ENCODE measurements at regions not wholly inside any gene's neighbourhood (a gene's known extent, or its start where the extent isn't known, plus 50 kb on each side); places are given as distances from the start of the nearest gene placed in this dataset.

- Histone ChIP-seq H3K27ac (ENCODE audit: low read depth, low read length) (no peak overlapping the region), H3K4me1 (ENCODE audit: insufficient read depth, low read length) (no peaks in the 10 kb centered on the region), H3K4me3 (ENCODE audit: low read depth in 1 of 2, low read length in 2 of 2) (no peak overlapping the region), H3K9me3 (ENCODE audit: low read length) (no peaks in the 10 kb centered on the region), H3K36me3 (ENCODE audit: insufficient read depth, low read length) (no peaks in the 10 kb centered on the region), H3K9ac (ENCODE audit: low read length) (no peak overlapping the region), H3K27me3 (ENCODE audit: control insufficient read depth in 1 of 2, insufficient read depth in 2 of 2, low read length in 2 of 2) (peaks cover 0 to 26% of the 10 kb centered on the region in 2 donors)
Observed at GRCh38 chr1:29519108-29519787, 282.9 kb downstream of the PTPRU start.

GRCh38 chr1:29518183-29518835, 282.0 kb downstream of the PTPRU start:
- no peak overlapping the region for H3K4me3 ChIP-seq (ENCODE audit: low read depth in 1 of 2, low read length in 2 of 2)
- H3K4me1 ChIP-seq (ENCODE audit: insufficient read depth, low read length), result no peaks in the 10 kb centered on the region
- peaks cover 0 to 25% of the 10 kb centered on the region in 2 donors for H3K27me3 ChIP-seq (ENCODE audit: control insufficient read depth in 1 of 2, insufficient read depth in 2 of 2, low read length in 2 of 2)
- no peak overlapping the region for H3K9ac ChIP-seq (ENCODE audit: low read length)
- no peaks in the 10 kb centered on the region for H3K9me3 ChIP-seq (ENCODE audit: low read length)
- H3K27ac ChIP-seq (ENCODE audit: low read depth, low read length), result no peak overlapping the region
- no peaks in the 10 kb centered on the region for H3K36me3 ChIP-seq (ENCODE audit: insufficient read depth, low read length)

- peaks cover 0 to 25% of the 10 kb centered on the region in 2 donors for H3K27me3 ChIP-seq (ENCODE audit: control insufficient read depth in 1 of 2, insufficient read depth in 2 of 2, low read length in 2 of 2)
- H3K9me3 ChIP-seq (ENCODE audit: low read length), result no peaks in the 10 kb centered on the region
- H3K27ac ChIP-seq (ENCODE audit: low read depth, low read length), result no peak overlapping the region
- no peak overlapping the region for H3K4me3 ChIP-seq (ENCODE audit: low read depth in 1 of 2, low read length in 2 of 2)
- H3K9ac ChIP-seq (ENCODE audit: low read length), result no peak overlapping the region
- no peaks in the 10 kb centered on the region for H3K36me3 ChIP-seq (ENCODE audit: insufficient read depth, low read length)
- H3K4me1 ChIP-seq (ENCODE audit: insufficient read depth, low read length), result no peaks in the 10 kb centered on the region
Observed at GRCh38 chr1:29517251-29518086, 281.1 kb downstream of the PTPRU start.

GRCh38 chr1:29516063-29516820, 279.9 kb downstream of the PTPRU start:
- H3K4me3 ChIP-seq (ENCODE audit: low read depth in 1 of 2, low read length in 2 of 2), result no peak overlapping the region
- H3K27ac ChIP-seq (ENCODE audit: low read depth, low read length), result no peak overlapping the region
- no peaks in the 10 kb centered on the region for H3K36me3 ChIP-seq (ENCODE audit: insufficient read depth, low read length)
- peaks cover 0 to 24% of the 10 kb centered on the region in 2 donors for H3K27me3 ChIP-seq (ENCODE audit: control insufficient read depth in 1 of 2, insufficient read depth in 2 of 2, low read length in 2 of 2)
- H3K9ac ChIP-seq (ENCODE audit: low read length), result no peak overlapping the region
- no peaks in the 10 kb centered on the region for H3K4me1 ChIP-seq (ENCODE audit: insufficient read depth, low read length)
- H3K9me3 ChIP-seq (ENCODE audit: low read length), result no peaks in the 10 kb centered on the region

- H3K27ac ChIP-seq (ENCODE audit: low read depth, low read length), result no peak overlapping the region
- H3K36me3 ChIP-seq (ENCODE audit: insufficient read depth, low read length), result no peaks in the 10 kb centered on the region
- H3K27me3 ChIP-seq (ENCODE audit: control insufficient read depth in 1 of 2, insufficient read depth in 2 of 2, low read length in 2 of 2), result peaks cover 0 to 15% of the 10 kb centered on the region in 2 donors
- no peak overlapping the region for H3K4me3 ChIP-seq (ENCODE audit: low read depth in 1 of 2, low read length in 2 of 2)
- no peaks in the 10 kb centered on the region for H3K4me1 ChIP-seq (ENCODE audit: insufficient read depth, low read length)
- H3K9me3 ChIP-seq (ENCODE audit: low read length), result no peaks in the 10 kb centered on the region
- H3K9ac ChIP-seq (ENCODE audit: low read length), result no peak overlapping the region
Observed at GRCh38 chr1:29515170-29515955, 279.0 kb downstream of the PTPRU start.

GRCh38 chr1:29514361-29515169, 278.2 kb downstream of the PTPRU start:
- H3K36me3 ChIP-seq (ENCODE audit: insufficient read depth, low read length), result no peaks in the 10 kb centered on the region
- no peak overlapping the region for H3K9ac ChIP-seq (ENCODE audit: low read length)
- no peaks in the 10 kb centered on the region for H3K4me1 ChIP-seq (ENCODE audit: insufficient read depth, low read length)
- H3K4me3 ChIP-seq (ENCODE audit: low read depth in 1 of 2, low read length in 2 of 2), result no peak overlapping the region
- H3K27ac ChIP-seq (ENCODE audit: low read depth, low read length), result no peak overlapping the region
- H3K27me3 ChIP-seq (ENCODE audit: control insufficient read depth in 1 of 2, insufficient read depth in 2 of 2, low read length in 2 of 2), result peaks cover 0 to 9% of the 10 kb centered on the region in 2 donors
- H3K9me3 ChIP-seq (ENCODE audit: low read length), result no peaks in the 10 kb centered on the region

GRCh38 chr1:29513357-29513756, 277.0 kb downstream of the PTPRU start:
- H3K9ac ChIP-seq (ENCODE audit: low read length), result no peak overlapping the region
- H3K36me3 ChIP-seq (ENCODE audit: insufficient read depth, low read length), result no peaks in the 10 kb centered on the region
- H3K4me3 ChIP-seq (ENCODE audit: low read depth in 1 of 2, low read length in 2 of 2), result no peak overlapping the region
- no peak overlapping the region for H3K27ac ChIP-seq (ENCODE audit: low read depth, low read length)
- H3K9me3 ChIP-seq (ENCODE audit: low read length), result no peaks in the 10 kb centered on the region
- H3K4me1 ChIP-seq (ENCODE audit: insufficient read depth, low read length), result no peaks in the 10 kb centered on the region
- H3K27me3 ChIP-seq (ENCODE audit: control insufficient read depth in 1 of 2, insufficient read depth in 2 of 2, low read length in 2 of 2), result no peaks in the 10 kb centered on the region

GRCh38 chr1:29511436-29511835, 275.1 kb downstream of the PTPRU start:
- Histone ChIP-seq H3K27me3 (ENCODE audit: control insufficient read depth in 1 of 2, insufficient read depth in 2 of 2, low read length in 2 of 2) (no peaks in the 10 kb centered on the region), H3K9me3 (ENCODE audit: low read length) (no peaks in the 10 kb centered on the region), H3K9ac (ENCODE audit: low read length) (no peak overlapping the region), H3K4me3 (ENCODE audit: low read depth in 1 of 2, low read length in 2 of 2) (no peak overlapping the region), H3K4me1 (ENCODE audit: insufficient read depth, low read length) (no peaks in the 10 kb centered on the region), H3K27ac (ENCODE audit: low read depth, low read length) (no peak overlapping the region), H3K36me3 (ENCODE audit: insufficient read depth, low read length) (no peaks in the 10 kb centered on the region)

- H3K4me1 ChIP-seq (ENCODE audit: insufficient read depth, low read length), result no peaks in the 10 kb centered on the region
- no peak overlapping the region for H3K9ac ChIP-seq (ENCODE audit: low read length)
- H3K27ac ChIP-seq (ENCODE audit: low read depth, low read length), result no peak overlapping the region
- H3K36me3 ChIP-seq (ENCODE audit: insufficient read depth, low read length), result no peaks in the 10 kb centered on the region
- H3K9me3 ChIP-seq (ENCODE audit: low read length), result no peaks in the 10 kb centered on the region
- no peak overlapping the region for H3K4me3 ChIP-seq (ENCODE audit: low read depth in 1 of 2, low read length in 2 of 2)
- no peaks in the 10 kb centered on the region for H3K27me3 ChIP-seq (ENCODE audit: control insufficient read depth in 1 of 2, insufficient read depth in 2 of 2, low read length in 2 of 2)
Observed at GRCh38 chr1:29508458-29509107, 272.3 kb downstream of the PTPRU start.

Measured in muscle layer of colon (tissue), 2 donors.